ENCODE measurements at regions not wholly inside any gene's neighbourhood (a gene's known extent, or its start where the extent isn't known, plus 50 kb on each side); places are given as distances from the start of the nearest gene placed in this dataset.

DNA sequence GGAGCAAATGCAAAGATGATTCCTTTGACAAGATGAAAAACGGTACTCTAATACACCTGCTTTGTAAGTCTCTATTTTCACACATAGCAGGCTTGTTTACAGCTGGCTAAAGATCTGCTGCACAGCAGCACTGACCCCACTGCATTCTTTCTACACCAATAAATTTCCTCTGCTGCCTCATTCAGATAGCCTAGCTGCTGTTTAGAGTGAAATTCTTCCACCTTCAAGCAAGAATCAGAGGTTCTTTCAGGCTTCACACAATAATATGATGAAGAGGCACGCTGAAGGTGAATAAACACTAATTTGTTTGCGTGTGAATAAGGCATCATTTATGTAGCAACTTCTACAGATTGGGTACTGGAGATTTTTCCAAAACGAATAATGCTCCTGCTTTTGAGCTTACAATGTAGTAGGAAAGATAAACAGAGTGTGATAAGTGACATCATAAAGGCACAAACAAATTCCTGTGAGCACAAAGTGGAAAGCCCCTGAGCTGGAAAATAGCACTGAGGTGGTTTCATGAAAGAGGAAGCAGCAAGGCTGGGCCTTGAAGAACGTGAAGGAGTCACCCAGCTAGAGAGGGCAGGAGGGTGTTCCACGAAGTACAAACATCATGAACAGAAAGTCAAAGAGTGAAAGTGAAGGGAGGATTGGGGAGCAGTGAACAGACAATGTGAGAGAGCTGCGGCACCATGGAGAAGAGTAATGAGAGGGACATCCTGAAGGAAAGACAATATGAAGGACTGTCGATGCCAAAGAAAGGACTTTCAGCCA, 543.4 kb downstream of the CD83 start:
- TF ChIP-seq, protein P1, sequence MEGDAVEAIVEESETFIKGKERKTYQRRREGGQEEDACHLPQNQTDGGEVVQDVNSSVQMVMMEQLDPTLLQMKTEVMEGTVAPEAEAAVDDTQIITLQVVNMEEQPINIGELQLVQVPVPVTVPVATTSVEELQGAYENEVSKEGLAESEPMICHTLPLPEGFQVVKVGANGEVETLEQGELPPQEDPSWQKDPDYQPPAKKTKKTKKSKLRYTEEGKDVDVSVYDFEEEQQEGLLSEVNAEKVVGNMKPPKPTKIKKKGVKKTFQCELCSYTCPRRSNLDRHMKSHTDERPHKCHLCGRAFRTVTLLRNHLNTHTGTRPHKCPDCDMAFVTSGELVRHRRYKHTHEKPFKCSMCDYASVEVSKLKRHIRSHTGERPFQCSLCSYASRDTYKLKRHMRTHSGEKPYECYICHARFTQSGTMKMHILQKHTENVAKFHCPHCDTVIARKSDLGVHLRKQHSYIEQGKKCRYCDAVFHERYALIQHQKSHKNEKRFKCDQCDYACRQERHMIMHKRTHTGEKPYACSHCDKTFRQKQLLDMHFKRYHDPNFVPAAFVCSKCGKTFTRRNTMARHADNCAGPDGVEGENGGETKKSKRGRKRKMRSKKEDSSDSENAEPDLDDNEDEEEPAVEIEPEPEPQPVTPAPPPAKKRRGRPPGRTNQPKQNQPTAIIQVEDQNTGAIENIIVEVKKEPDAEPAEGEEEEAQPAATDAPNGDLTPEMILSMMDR (IDR thresholded peaks at IDR 0.05; ENCODE audit: low read depth, low read length), result no peak
- H3K4me3 ChIP-seq (ENCODE audit: low read depth, low read length), result no peak overlapping the region

DNA sequence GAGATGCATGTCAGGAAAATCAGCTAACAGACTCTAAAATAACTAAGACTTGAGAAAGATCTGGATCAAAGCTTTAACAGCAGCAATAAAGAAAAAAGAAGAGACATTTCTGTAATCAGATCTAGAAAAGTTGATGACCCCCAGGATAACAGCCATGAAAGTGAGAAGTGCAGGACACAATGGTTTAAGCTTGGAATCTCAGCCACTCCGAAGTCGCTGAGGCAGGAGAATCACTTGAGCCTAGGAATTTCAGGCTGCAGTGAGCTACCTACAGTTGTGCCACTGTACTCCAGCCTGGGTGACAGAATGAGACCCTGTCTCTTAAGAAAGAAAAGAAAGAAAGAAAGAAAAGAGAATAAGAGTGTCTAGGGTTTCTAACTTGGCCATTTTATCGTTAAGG, 544.1 kb downstream of the CD83 start:
- TF ChIP-seq, protein P1 (IDR thresholded peaks at IDR 0.05; ENCODE audit: low read depth, low read length), result no peak
- no peak overlapping the region for H3K4me3 ChIP-seq (ENCODE audit: low read depth, low read length)

DNA sequence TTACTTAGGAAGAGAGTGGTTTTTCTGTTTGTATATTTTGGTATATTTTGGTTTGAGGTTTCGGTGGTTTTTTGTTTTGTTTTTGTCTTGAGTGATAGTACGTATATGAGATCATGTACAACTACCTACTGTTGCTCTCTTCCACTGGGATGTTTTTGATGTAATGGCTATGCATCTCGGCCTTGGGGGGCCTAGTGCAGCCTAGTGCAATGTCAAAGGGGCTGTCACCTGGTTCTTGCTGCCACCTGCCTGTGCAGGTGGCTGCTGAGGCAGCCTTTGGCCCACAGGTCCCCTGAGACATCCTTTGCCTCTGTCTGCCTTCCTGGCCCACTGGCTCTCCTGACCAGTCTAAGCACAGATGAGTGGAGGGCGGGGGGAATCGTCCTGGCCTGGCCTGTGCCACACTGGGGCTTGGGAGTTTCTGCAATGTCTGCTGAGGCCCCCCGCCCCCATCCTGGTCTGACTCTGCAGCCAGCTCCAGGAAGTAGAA, 546.6 kb downstream of the CD83 start:
- no peak overlapping the region for H3K4me3 ChIP-seq (ENCODE audit: low read depth, low read length)
- TF ChIP-seq, protein P1 (IDR thresholded peaks at IDR 0.05; ENCODE audit: low read depth, low read length), result no peak

DNA sequence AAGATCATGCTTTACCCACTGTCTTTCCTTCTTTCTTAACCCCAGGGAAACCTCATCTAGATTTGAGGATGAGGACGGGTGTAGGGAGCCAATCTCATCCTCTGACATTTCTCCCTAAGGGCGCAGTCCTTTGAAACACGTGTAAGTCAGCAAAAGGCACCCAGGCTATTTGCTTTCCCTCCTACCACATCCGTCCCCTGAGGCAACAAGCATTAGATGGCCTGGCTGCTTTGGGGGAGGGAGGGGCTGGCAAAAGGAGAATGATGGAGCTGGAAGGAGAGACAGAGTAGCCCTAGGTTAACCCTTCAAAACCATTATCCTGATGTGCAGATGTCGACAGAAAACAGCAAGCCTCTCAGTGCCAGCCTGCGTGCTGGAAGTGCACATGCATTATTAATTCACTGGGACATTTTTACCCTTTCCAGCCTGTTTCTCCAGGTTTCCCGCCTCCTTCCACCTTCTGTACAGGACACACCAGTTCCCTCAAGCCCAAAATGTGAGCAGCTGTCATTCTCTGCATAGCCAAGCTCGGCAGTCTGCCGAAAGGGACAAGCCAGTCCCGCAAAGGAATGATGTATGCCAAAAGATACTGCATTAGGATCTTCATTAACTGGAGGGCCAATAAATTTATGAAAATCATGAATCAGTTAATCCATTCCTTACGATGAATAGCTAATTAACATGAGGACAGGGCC, 547.2 kb downstream of the CD83 start:
- H3K4me3 ChIP-seq (ENCODE audit: low read depth, low read length), result no peak overlapping the region
- TF ChIP-seq, protein P1 (IDR thresholded peaks at IDR 0.05; ENCODE audit: low read depth, low read length), result no peak

DNA sequence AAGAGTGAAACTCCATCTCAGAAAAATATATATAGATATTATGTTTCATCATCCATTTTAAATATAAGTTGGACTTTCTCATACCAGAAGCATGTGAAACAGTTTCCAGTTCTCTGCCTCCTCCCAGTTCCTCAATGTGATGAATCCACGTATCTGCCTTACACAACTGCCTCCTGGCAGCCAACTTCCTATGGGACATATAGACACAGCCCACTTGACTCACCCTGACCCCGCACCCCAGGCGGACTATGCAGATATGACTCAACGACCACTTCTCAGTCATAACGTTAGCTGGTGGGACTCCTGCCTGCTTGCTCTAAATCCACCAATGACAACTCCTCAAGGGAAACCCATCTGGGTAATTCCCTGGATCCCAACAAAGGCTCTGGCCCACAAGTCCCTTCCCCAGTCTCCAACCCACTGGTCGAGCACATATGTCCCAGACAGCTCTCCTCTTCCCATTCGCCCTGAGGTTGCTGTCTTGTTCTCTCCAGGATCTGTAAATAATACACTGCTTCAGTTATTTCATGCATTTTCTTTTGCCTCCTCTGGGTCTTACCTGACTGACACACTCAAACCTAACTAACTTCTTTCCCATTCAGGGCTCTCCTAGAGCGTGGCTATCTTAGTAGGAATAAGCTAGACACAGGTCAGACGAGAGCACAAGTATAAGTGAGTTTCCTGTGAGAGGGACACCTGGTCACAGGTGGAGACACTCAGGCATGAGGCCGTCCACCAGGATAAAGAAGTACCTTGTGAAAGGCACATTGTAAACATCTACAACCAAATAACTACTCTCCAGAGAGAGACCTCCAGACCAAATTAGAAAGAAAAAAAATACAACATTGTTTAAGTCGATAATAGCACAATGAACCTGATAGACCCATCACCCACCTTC, 548.5 kb downstream of the CD83 start:
- TF ChIP-seq, protein P1 (IDR thresholded peaks at IDR 0.05; ENCODE audit: low read depth, low read length), result no peak
- no peak overlapping the region for H3K4me3 ChIP-seq (ENCODE audit: low read depth, low read length)

DNA sequence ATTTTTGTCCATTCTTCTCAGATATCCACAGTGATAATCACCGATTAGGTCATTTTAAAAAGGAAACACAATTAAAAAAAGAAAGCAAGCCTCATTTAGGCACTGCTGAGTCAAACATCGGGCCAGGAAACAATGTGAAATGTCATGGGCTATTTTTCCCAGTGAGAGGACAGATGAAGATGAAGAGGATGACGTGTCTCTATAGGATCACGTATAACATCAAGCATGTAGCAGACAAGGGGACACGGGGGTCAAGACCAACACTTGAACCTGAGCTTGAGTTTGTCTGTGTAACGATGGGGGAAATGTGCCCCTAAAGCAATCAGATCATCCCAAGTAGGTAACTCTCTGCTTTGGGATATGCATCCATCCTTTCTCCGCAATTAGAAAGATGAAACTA, 553.2 kb downstream of the CD83 start:
- H3K4me3 ChIP-seq (ENCODE audit: low read depth, low read length), result no peak overlapping the region

More for the DNA sequence above, 553.2 kb downstream of the CD83 start:
- TF ChIP-seq, protein P1 (IDR thresholded peaks at IDR 0.05; ENCODE audit: low read depth, low read length), result no peak

All from WI38 (cell line).